Muscle of leg (tissue), 3 donors: ENCODE measurements at regions not wholly inside any gene's neighbourhood (a gene's known extent, or its start where the extent isn't known, plus 50 kb on each side); places are given as distances from the start of the nearest gene placed in this dataset.

Experiments
- DNase-seq: peaks from one replicate; pipeline ENCODE4 v3.0.0; 2013
- H3K27ac ChIP-seq: one replicate; pipeline ENCODE4 v1.5.1; 2013; ENCODE audit warnings: mild to moderate bottlenecking, low read length, control low read depth
- H3K27me3 ChIP-seq: one replicate; pipeline ENCODE4 v1.6.1; 2013; ENCODE audit warnings: low read length; ENCODE audit not compliant: control insufficient read depth, insufficient read depth
- H3K36me3 ChIP-seq: one replicate; pipeline ENCODE4 v1.6.1; 2013; ENCODE audit warnings: low read length; ENCODE audit not compliant: control insufficient read depth, insufficient read depth
- H3K4me1 ChIP-seq: one replicate; pipeline ENCODE4 v1.6.1; 2013; ENCODE audit warnings: low read length; ENCODE audit not compliant: control insufficient read depth, insufficient read depth
- H3K4me3 ChIP-seq: one replicate; pipeline ENCODE4 v1.5.1; 2013; ENCODE audit warnings: low read length, control low read depth
- H3K9me3 ChIP-seq: replicated peaks from 2 replicates; pipeline ENCODE4 v1.6.1; 2013; ENCODE audit warnings: low read depth, low read length; ENCODE audit not compliant: control insufficient read depth
- WGBS: methylation state at CpG from one replicate; pipeline ENCODE4 v1.1.5; 2013; ENCODE audit warnings: missing lambda C conversion rate; ENCODE audit not compliant: insufficient coverage; 5-methylcytosine and 5-hydroxymethylcytosine counted together

DNA sequence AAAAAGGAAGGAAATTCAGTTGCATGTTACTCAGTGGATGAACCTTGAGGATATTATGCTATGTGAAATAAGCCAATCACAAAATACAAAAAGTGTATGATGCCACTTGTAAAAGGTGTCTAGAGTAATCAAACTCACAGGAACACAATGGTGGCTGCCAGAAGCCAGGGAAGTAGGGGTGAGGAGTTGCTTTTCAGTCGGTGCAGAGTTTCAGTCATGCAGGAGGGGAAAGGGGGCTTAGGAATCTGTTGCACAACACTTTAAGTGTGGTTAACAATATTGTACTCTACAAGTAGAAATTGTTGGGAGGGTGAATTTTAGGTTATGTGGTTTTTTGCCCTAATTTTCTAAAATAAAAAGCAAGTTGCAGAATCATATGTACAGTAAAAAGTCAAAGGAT is 184.2 kb upstream of the RAB4A start:
- 25% methylated on average over 1 of the region's 1 CpG for WGBS
- Histone ChIP-seq H3K27me3 (peaks cover 2% of the 10 kb centered on the region), H3K4me1 (no peaks in the 10 kb centered on the region), H3K36me3 (no peaks in the 10 kb centered on the region), H3K4me3 (no peak overlapping the region), H3K27ac (no peak overlapping the region), H3K9me3 (peaks cover 14% of the 10 kb centered on the region)
- DNase-seq = no peak

DNA sequence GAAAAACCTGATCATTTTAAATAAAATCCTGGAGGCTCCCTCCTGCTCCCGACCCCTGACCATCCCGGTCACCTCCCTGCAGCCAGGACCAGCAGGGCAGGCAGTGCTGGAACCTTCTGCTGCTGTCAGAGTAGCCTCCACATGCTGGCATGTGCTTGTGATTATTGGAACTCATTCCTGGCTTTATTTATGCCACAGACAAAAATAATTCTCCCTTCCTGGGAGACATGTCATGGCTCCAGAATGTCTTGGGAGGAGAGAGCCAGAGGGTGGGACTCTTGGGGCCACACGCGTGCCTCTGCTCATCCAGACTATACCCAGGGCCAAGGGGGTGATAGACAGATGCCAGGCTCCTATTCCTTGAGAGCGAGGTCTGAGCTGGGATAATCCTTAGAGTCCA is 183.6 kb upstream of the RAB4A start:
- no peaks in the 10 kb centered on the region for H3K27me3 ChIP-seq
- 63% methylated on average over 2 of the region's 5 CpGs for WGBS

DNA sequence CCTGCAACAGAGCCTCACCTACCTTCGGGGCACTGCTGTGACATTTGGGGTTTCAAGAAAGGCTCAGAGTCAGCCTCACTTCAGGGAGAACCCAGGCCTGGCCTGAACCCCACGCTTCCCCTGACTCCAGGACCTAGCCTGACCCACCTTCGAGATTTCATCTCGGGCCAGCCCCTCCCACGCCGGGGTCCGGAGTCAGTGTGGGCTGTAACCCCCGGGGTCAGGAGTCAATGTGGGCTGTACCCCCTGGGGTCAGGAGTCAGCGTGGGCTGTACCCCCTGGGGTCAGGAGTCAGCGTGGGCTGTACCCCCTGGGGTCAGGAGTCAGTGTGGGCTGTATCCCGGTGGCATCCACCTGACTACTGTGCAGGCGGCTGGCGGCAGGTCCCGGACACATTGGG is 183.0 kb upstream of the RAB4A start:
- no peaks in the 10 kb centered on the region for H3K36me3 ChIP-seq
- DNase-seq = no peak
- H3K4me1 ChIP-seq = peaks cover under 1% of the 10 kb centered on the region
- no peak overlapping the region for H3K27ac ChIP-seq
- H3K27me3 ChIP-seq = no peaks in the 10 kb centered on the region
- H3K9me3 ChIP-seq = peaks cover 6% of the 10 kb centered on the region
- 82% methylated on average over 10 of the region's 14 CpGs for WGBS
- H3K4me3 ChIP-seq = no peak overlapping the region

More for the DNA sequence above, 183.6 kb upstream of the RAB4A start:
- Histone ChIP-seq H3K27ac (no peak overlapping the region), H3K4me3 (no peak overlapping the region), H3K9me3 (peaks cover 10% of the 10 kb centered on the region), H3K4me1 (no peaks in the 10 kb centered on the region), H3K36me3 (no peaks in the 10 kb centered on the region)
- DNase-seq = no peak

DNA sequence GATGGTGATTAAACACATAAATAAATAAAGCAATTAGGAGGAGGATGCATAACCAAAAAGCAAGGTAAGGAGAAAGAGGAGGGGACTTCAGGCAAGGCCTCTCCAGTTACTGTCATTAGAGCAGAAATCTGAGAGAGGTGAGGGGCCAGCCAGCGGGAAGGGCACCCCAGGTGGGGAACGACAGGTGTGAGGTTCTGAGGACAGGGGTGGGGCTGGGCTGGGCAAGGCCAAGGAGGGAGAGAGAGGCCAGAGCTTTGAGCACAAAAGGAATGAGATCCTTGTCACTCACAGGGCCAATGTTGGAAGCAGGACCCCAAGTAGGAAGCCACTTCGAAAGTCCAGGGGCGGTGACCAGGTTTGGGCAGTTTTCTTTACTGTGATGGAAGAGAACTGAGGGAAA is 182.2 kb upstream of the RAB4A start:
- H3K27me3 ChIP-seq = no peaks in the 10 kb centered on the region
- H3K4me1 ChIP-seq = peaks cover 2% of the 10 kb centered on the region
- no peaks in the 10 kb centered on the region for H3K9me3 ChIP-seq
- H3K27ac ChIP-seq = no peak overlapping the region
- H3K4me3 ChIP-seq = no peak overlapping the region
- no peak for DNase-seq
- WGBS = 70% methylated on average over 3 of the region's 4 CpGs
- H3K36me3 ChIP-seq = no peaks in the 10 kb centered on the region

DNA sequence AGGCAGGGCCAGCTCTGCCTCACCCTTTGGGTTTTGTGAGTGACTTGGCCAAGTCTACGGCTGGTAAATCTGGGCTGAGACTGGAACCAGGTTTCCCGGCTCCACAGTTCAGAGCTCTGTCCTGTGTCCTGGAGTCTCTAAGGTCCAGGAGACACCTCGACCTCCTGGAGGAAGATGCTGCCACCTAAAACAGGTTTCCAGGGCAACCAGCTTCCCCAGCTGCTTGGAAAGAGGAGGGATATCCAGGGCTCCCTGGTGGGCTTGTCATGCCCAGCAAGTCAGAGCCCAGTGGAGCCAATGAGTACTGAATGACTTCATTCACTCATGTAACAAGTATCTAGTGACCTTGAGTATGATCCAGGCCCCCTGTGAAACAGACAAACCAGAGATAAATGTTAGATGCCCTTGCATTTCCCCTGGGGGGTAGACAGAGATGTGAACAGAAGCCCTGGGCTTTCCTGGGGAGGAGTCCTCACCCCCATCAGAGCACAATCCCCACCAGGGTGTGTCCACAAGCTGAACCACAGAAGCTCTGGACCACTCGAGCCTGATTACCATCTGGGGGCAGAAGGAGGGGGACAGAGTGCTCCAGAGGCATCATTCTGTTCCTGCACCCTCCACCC is 181.2 kb upstream of the RAB4A start:
- no peaks in the 10 kb centered on the region for H3K9me3 ChIP-seq
- no peak overlapping the region for H3K4me3 ChIP-seq
- WGBS = 79% methylated on average over 3 of the region's 4 CpGs
- H3K27ac ChIP-seq = no peak overlapping the region
- no peak for DNase-seq
- no peaks in the 10 kb centered on the region for H3K27me3 ChIP-seq
- peaks cover 2% of the 10 kb centered on the region for H3K4me1 ChIP-seq
- no peaks in the 10 kb centered on the region for H3K36me3 ChIP-seq

DNA sequence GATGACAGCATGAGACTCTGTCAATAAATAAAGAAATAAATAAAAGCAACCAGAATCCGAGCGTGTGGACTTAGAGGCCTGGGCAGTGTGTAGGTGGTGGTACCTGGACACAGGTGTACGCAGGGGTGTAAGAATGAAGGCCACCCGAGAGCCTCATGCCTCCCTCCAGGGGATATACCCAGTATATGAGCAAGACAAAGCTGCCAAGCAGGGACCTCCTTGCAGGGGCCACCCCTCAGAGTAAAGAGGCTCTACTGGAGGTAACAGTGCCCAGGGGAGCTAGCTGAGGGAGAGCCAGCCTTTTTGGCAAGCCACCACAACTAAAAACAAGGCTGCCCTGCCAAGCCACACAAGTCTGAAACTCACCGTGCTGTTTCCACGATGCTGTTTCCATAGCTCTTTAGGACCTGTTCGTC is 179.2 kb upstream of the RAB4A start:
- Histone ChIP-seq H3K27ac (no peak overlapping the region), H3K4me3 (no peak overlapping the region), H3K27me3 (no peaks in the 10 kb centered on the region), H3K9me3 (peaks cover 5% of the 10 kb centered on the region), H3K4me1 (peaks cover 2% of the 10 kb centered on the region), H3K36me3 (no peaks in the 10 kb centered on the region)
- no peak for DNase-seq
- WGBS = 52% methylated on average over 2 of the region's 7 CpGs

DNA sequence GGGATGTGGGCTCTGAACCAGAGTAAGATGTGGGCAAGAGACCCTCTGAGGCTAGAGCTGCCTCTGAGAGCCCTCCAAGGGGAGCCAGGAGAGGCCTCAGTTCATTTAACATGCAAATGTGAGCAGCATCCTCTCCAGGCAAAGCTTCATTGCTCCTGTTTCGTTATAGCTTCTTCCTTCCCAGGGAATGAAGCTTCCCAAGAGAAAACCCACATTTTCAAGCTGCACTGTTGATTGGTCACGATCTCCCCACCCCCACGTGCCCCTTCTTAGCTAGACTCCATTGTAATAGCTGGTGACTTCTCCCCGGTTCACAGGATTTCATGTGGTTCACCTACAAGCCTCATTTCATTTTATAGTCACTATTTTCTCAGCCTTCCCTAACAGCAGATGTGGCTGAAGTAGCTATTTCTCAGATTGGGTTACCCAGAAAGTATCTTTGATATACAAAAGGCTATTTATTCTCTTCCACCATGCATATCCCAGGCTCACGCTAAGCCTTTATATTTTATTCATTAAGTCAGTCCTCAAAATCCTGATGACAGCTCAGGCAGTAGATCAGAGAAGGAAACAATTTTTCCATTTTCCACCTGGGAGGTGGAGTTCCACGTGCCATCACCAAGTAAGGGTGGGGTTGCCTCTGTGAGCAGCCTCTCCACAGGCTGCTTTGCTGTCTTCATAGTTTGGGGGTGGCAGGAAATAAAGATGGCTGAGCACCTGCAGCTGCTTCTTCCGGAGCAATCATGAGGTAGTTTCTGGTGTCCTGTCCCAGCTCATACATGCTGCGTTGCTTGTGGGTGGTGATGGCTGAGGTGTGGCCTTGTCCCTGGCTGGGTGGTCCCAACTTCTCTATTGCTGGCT is 178.3 kb upstream of the RAB4A start:
- peaks cover 2% of the 10 kb centered on the region for H3K4me1 ChIP-seq
- DNase-seq = no peak
- WGBS = 47% methylated on average over 6 of the region's 8 CpGs

DNA sequence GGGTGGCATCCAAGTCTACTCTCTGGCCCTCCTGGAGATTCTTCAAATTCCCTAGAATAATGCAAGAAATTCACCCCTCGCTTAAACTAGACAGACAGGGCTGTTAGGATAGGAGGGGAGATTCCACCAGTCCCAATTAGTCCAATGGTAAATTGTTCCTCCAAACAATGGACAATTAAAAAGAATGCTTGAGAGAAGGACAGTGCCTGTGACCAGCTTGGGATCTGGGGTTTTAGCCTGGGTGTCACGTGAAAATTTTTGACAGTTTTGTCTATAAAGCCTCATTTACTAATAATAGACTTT is 177.7 kb upstream of the RAB4A start:
- Histone ChIP-seq H3K9me3 (peaks cover 5% of the 10 kb centered on the region), H3K27me3 (no peaks in the 10 kb centered on the region), H3K27ac (no peak overlapping the region), H3K4me3 (no peak overlapping the region), H3K4me1 (peaks cover 2% of the 10 kb centered on the region), H3K36me3 (no peaks in the 10 kb centered on the region)
- DNase-seq = no peak
- WGBS = no CpG with 5 or more reads among the region's 2 CpGs

More for the DNA sequence above, 178.3 kb upstream of the RAB4A start:
- H3K27me3 ChIP-seq = no peaks in the 10 kb centered on the region
- peaks cover 5% of the 10 kb centered on the region for H3K9me3 ChIP-seq
- H3K36me3 ChIP-seq = no peaks in the 10 kb centered on the region
- no peak overlapping the region for H3K27ac ChIP-seq
- no peak overlapping the region for H3K4me3 ChIP-seq

DNA sequence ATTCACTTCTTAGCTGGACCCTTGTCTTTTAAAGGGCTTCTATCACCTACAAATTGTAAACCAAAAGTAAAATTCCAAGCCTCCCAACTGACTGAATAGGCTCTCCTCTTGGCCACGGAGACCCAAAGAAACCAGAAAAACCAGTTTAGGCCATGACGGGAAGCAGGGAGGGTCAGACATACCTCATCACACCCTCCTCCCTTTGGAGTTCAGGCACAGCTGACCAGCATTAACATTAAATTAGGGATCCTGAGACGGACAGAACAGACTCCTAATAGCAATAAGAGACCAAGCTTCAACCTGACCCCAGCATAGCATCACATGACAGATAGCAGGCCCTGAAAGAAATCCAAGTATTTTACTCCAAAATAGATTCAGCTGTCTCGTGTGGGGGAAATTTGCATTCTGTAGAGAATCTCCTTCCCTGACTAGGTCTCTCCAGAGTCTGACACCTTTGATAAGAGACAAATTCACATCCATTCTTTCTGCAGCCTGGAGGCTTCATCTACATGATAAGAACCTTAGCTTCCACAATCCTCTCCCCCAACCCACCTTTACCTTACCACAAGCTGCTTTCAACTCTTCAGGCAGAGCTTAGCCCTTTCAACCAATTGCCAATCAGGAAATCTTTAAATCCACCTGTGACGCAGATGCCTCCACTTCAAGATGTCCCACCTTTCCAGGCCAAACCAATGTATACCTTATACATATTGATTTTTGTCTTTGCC is 177.1 kb upstream of the RAB4A start:
- Histone ChIP-seq H3K27ac (no peak overlapping the region), H3K9me3 (peaks cover 5% of the 10 kb centered on the region), H3K36me3 (no peaks in the 10 kb centered on the region), H3K4me1 (peaks cover 2% of the 10 kb centered on the region), H3K27me3 (no peaks in the 10 kb centered on the region), H3K4me3 (no peak overlapping the region)
- 54% methylated on average over 3 of the region's 5 CpGs for WGBS
- no peak for DNase-seq
